KMS-11 (cell line): ENCODE measurements at regions not wholly inside any gene's neighbourhood (a gene's known extent, or its start where the extent isn't known, plus 50 kb on each side); places are given as distances from the start of the nearest gene placed in this dataset.

Experiments used
- H2AFZ ChIP-seq: fragments of 200-600 bp; sonication (generic); 2 replicates; pipeline ENCODE4 v1.6.1; 2016; ENCODE audit warnings: antibody characterized with exemption, mixed run types, low read depth
- H3K27ac ChIP-seq: fragments of 200-600 bp; sonication (generic); 2 replicates; pipeline ENCODE4 v1.6.1; 2016; ENCODE audit warnings: mild to moderate bottlenecking, mixed run types
- H3K27me3 ChIP-seq: fragments of 200-600 bp; sonication (generic); 2 replicates; pipeline ENCODE4 v1.6.1; 2017; ENCODE audit warnings: mild to moderate bottlenecking, low read depth, mixed run types, moderate library complexity; ENCODE audit not compliant: insufficient read depth
- H3K36me3 ChIP-seq: fragments of 200-600 bp; sonication (generic); 2 replicates; pipeline ENCODE4 v1.6.1; 2017; ENCODE audit warnings: mild to moderate bottlenecking, mixed run types; ENCODE audit not compliant: insufficient read depth
- H3K4me1 ChIP-seq: fragments of 200-600 bp; sonication (generic); 2 replicates; pipeline ENCODE4 v1.6.1; 2016; ENCODE audit warnings: mild to moderate bottlenecking, low read depth, mixed run types; ENCODE audit not compliant: poor library complexity, severe bottlenecking
- H3K4me2 ChIP-seq: fragments of 200-600 bp; sonication (generic); 2 replicates; pipeline ENCODE4 v1.7.0; 2016; ENCODE audit warnings: mild to moderate bottlenecking, mixed run types
- H3K4me3 ChIP-seq: fragments of 200-600 bp; sonication (generic); IDR thresholded peaks from 2 replicates; pipeline ENCODE4 v1.6.1; 2017; ENCODE audit warnings: low read depth, low read length, mixed read lengths; ENCODE audit not compliant: insufficient read depth
- H3K79me2 ChIP-seq: fragments of 200-600 bp; sonication (generic); 2 replicates; pipeline ENCODE4 v1.6.1; 2016; ENCODE audit warnings: low read depth, mixed run types; ENCODE audit not compliant: insufficient read depth
- H3K9ac ChIP-seq: fragments of 200-600 bp; sonication (generic); 2 replicates; pipeline ENCODE4 v1.6.1; 2016; ENCODE audit warnings: mild to moderate bottlenecking, mixed run types
- H4K20me1 ChIP-seq: fragments of 200-600 bp; sonication (generic); 2 replicates; pipeline ENCODE4 v1.6.1; 2016; ENCODE audit warnings: mild to moderate bottlenecking, mixed run types; ENCODE audit not compliant: insufficient read depth
- CTCF ChIP-seq: fragments of 200-600 bp; sonication (generic); conservative IDR thresholded peaks from 2 replicates; pipeline ENCODE4 v1.6.1; 2017; ENCODE audit warnings: low read depth, mild to moderate bottlenecking, antibody characterized with exemption, low read length, moderate library complexity, mixed read lengths

GRCh38 chr13:76329866-76330580 lies 556.2 kb downstream of the KCTD12 start:
- TF ChIP-seq CTCF, result no peak
- Histone ChIP-seq H3K4me2 (no peak overlapping the region), H3K9ac (no peak overlapping the region), H2AFZ (no peak overlapping the region), H3K79me2 (no peaks in the 10 kb centered on the region), H3K27ac (no peak overlapping the region), H3K4me1 (peaks cover 12% of the 10 kb centered on the region), H3K4me3 (no peak overlapping the region), H4K20me1 (no peaks in the 10 kb centered on the region), H3K36me3 (no peaks in the 10 kb centered on the region), H3K27me3 (no peaks in the 10 kb centered on the region)

GRCh38 chr13:76329004-76329403 lies 557.2 kb downstream of the KCTD12 start:
- TF ChIP-seq CTCF, result no peak
- Histone ChIP-seq H3K27me3 (no peaks in the 10 kb centered on the region), H3K4me3 (no peak overlapping the region), H3K27ac (no peak overlapping the region), H3K4me2 (no peak overlapping the region), H3K79me2 (no peaks in the 10 kb centered on the region), H2AFZ (no peak overlapping the region), H4K20me1 (no peaks in the 10 kb centered on the region), H3K4me1 (peaks cover 12% of the 10 kb centered on the region), H3K36me3 (no peaks in the 10 kb centered on the region), H3K9ac (no peak overlapping the region)

- no peaks in the 10 kb centered on the region for H3K27me3 ChIP-seq
- H3K79me2 ChIP-seq, result no peaks in the 10 kb centered on the region
- H3K27ac ChIP-seq, result no peak overlapping the region
- TF ChIP-seq CTCF, result no peak
- H3K9ac ChIP-seq, result no peak overlapping the region
- no peaks in the 10 kb centered on the region for H4K20me1 ChIP-seq
- no peak overlapping the region for H2AFZ ChIP-seq
- H3K4me1 ChIP-seq, result peaks cover under 1% of the 10 kb centered on the region
- H3K36me3 ChIP-seq, result no peaks in the 10 kb centered on the region
- H3K4me3 ChIP-seq, result no peak overlapping the region
- no peak overlapping the region for H3K4me2 ChIP-seq
Measured at GRCh38 chr13:76326343-76326742, 559.9 kb downstream of the KCTD12 start.

GRCh38 chr13:76319921-76320320 lies 566.3 kb downstream of the KCTD12 start:
- Histone ChIP-seq H3K27me3 (no peaks in the 10 kb centered on the region), H3K27ac (no peak overlapping the region), H3K4me3 (no peak overlapping the region), H3K36me3 (no peaks in the 10 kb centered on the region), H3K4me1 (no peaks in the 10 kb centered on the region), H3K79me2 (no peaks in the 10 kb centered on the region), H3K4me2 (no peak overlapping the region), H3K9ac (no peak overlapping the region), H4K20me1 (no peaks in the 10 kb centered on the region), H2AFZ (no peak overlapping the region)
- no peak for TF ChIP-seq CTCF
